ENCODE measurements at regions not wholly inside any gene's neighbourhood (a gene's known extent, or its start where the extent isn't known, plus 50 kb on each side); places are given as distances from the start of the nearest gene placed in this dataset.

- TF ChIP-seq, protein P1, sequence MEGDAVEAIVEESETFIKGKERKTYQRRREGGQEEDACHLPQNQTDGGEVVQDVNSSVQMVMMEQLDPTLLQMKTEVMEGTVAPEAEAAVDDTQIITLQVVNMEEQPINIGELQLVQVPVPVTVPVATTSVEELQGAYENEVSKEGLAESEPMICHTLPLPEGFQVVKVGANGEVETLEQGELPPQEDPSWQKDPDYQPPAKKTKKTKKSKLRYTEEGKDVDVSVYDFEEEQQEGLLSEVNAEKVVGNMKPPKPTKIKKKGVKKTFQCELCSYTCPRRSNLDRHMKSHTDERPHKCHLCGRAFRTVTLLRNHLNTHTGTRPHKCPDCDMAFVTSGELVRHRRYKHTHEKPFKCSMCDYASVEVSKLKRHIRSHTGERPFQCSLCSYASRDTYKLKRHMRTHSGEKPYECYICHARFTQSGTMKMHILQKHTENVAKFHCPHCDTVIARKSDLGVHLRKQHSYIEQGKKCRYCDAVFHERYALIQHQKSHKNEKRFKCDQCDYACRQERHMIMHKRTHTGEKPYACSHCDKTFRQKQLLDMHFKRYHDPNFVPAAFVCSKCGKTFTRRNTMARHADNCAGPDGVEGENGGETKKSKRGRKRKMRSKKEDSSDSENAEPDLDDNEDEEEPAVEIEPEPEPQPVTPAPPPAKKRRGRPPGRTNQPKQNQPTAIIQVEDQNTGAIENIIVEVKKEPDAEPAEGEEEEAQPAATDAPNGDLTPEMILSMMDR (IDR thresholded peaks at IDR 0.05; ENCODE audit: partially characterized antibody, unreplicated experiment), result no peak
- H3K27me3 Mint-ChIP-seq (ENCODE audit: unreplicated experiment), result peaks cover 2% of the 10 kb centered on the region
- peaks cover 4% of the 10 kb centered on the region for H3K4me1 Mint-ChIP-seq (ENCODE audit: low read depth, unreplicated experiment)
- peaks cover 2% of the 10 kb centered on the region for H3K9me3 Mint-ChIP-seq (ENCODE audit: unreplicated experiment)
- peaks cover 5% of the 10 kb centered on the region for H3K36me3 Mint-ChIP-seq (ENCODE audit: unreplicated experiment)
- no peak overlapping the region for H3K4me3 Mint-ChIP-seq (ENCODE audit: unreplicated experiment)
- no peak overlapping the region for H3K27ac Mint-ChIP-seq (ENCODE audit: unreplicated experiment)
- DNase-seq, result no peak
Measured at GRCh38 chr2:118333664-118334063, 245.4 kb downstream of the INSIG2 start.

GRCh38 chr2:118325321-118325955 lies 237.2 kb downstream of the INSIG2 start:
- peaks cover 5% of the 10 kb centered on the region for H3K36me3 Mint-ChIP-seq (ENCODE audit: unreplicated experiment)
- H3K27ac Mint-ChIP-seq (ENCODE audit: unreplicated experiment), result peak overlapping the region; percentile 36
- H3K4me3 Mint-ChIP-seq (ENCODE audit: unreplicated experiment), result no peak overlapping the region
- TF ChIP-seq, protein P1 (IDR thresholded peaks at IDR 0.05; ENCODE audit: partially characterized antibody, unreplicated experiment), result no peak
- H3K4me1 Mint-ChIP-seq (ENCODE audit: low read depth, unreplicated experiment), result peaks cover 19% of the 10 kb centered on the region
- H3K27me3 Mint-ChIP-seq (ENCODE audit: unreplicated experiment), result peaks cover 2% of the 10 kb centered on the region
- DNase-seq, result no peak
- H3K9me3 Mint-ChIP-seq (ENCODE audit: unreplicated experiment), result no peaks in the 10 kb centered on the region

DNA sequence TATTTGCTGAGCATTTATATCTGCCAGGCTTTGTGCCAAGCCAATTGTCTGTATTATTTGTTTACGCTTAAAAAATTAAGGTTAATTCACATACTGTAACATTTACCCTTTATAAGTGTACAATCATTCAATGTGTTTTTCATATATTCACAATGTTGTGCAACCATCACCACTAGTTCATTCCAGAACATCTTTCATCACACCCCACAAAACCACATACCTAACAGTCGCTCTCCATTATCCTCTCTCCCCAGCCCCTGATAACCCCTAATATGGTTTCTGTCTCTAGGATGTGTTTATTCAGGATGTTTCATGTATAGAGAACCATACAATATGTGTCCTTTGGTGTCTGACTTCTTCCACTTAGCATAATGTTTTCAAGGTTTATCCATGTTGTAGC lies 234.1 kb downstream of the INSIG2 start:
- Mint-ChIP-seq H3K27me3 (ENCODE audit: unreplicated experiment) (no peaks in the 10 kb centered on the region), H3K36me3 (ENCODE audit: unreplicated experiment) (peaks cover 5% of the 10 kb centered on the region), H3K9me3 (ENCODE audit: unreplicated experiment) (no peaks in the 10 kb centered on the region), H3K4me3 (ENCODE audit: unreplicated experiment) (no peak overlapping the region), H3K27ac (ENCODE audit: unreplicated experiment) (no peak overlapping the region), H3K4me1 (ENCODE audit: low read depth, unreplicated experiment) (peaks cover 24% of the 10 kb centered on the region)
- no peak for DNase-seq
- TF ChIP-seq, protein P1 (IDR thresholded peaks at IDR 0.05; ENCODE audit: partially characterized antibody, unreplicated experiment), result no peak

DNA sequence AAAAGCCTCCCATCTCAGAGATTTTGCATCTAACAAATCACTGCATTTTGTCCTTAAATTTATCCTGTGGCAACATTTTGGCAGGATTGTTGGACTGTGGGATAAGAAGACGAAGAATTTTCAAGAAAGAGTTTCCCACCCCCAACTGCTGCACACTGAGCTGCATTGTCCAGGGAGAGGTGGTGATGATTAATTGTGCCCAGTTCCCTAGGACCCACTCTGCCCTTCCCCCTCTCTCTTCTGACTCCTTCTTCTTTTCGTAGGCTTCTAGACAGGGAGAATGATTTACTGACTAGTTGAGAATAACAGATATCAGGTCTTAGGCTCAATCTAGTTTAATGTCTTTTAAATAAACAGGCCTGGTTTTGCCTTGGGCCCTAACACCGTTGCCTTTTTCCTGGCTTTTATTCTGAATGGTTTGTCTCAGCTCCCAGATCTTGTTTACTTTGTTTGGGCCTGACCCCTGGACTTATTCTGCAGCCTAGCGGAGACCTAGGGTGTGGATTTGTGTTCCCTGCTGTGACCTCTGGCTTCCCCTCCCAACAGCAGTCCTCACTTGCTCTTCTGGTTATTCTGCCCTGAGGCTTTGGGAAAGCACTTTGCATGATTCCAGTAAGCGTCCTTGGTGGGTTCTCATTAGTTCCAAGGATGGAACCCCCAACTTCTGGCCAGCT lies 233.3 kb downstream of the INSIG2 start:
- H3K27me3 Mint-ChIP-seq (ENCODE audit: unreplicated experiment), result no peaks in the 10 kb centered on the region
- DNase-seq, result no peak
- TF ChIP-seq, protein P1 (IDR thresholded peaks at IDR 0.05; ENCODE audit: partially characterized antibody, unreplicated experiment), result no peak
- H3K4me1 Mint-ChIP-seq (ENCODE audit: low read depth, unreplicated experiment), result peaks cover 28% of the 10 kb centered on the region
- peaks cover 5% of the 10 kb centered on the region for H3K36me3 Mint-ChIP-seq (ENCODE audit: unreplicated experiment)
- no peaks in the 10 kb centered on the region for H3K9me3 Mint-ChIP-seq (ENCODE audit: unreplicated experiment)
- no peak overlapping the region for H3K27ac Mint-ChIP-seq (ENCODE audit: unreplicated experiment)
- no peak overlapping the region for H3K4me3 Mint-ChIP-seq (ENCODE audit: unreplicated experiment)

DNA sequence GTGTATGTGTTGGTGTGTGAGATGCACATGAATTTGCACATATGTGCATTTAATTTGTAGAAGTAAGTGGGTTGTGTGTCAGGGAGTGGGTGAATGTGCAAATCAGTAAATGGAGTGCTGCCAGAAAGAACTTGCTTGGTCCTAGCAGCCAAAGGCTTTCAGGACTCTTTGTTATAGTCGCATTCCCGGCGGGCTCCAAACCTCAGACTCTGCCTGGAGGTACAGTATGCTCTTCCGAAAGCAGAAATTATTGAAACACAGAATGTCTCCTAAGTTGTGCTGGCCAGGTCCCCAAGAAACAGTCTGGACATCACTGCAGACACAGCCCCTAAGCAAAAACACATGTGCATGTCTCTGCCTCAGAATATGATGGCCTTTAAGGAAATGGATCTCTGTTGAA lies 232.4 kb downstream of the INSIG2 start:
- Mint-ChIP-seq H3K27me3 (ENCODE audit: unreplicated experiment) (peaks cover 1% of the 10 kb centered on the region), H3K27ac (ENCODE audit: unreplicated experiment) (no peak overlapping the region), H3K36me3 (ENCODE audit: unreplicated experiment) (peaks cover 5% of the 10 kb centered on the region), H3K4me1 (ENCODE audit: low read depth, unreplicated experiment) (peaks cover 24% of the 10 kb centered on the region), H3K4me3 (ENCODE audit: unreplicated experiment) (no peak overlapping the region), H3K9me3 (ENCODE audit: unreplicated experiment) (no peaks in the 10 kb centered on the region)
- TF ChIP-seq, protein P1 (IDR thresholded peaks at IDR 0.05; ENCODE audit: partially characterized antibody, unreplicated experiment), result no peak
- no peak for DNase-seq
